Neural progenitor cell (in vitro differentiated cells): ENCODE measurements at regions not wholly inside any gene's neighbourhood (a gene's known extent, or its start where the extent isn't known, plus 50 kb on each side); places are given as distances from the start of the nearest gene placed in this dataset.

ENCODE experiments used
- DNase-seq: peaks from one replicate; pipeline ENCODE4 v3.0.0-alpha.2; 2016; ENCODE audit warnings: low spot score
- H2AFZ ChIP-seq: fragments of 200-600 bp; sonication (generic); replicated peaks from 2 replicates; pipeline ENCODE4 v1.6.1; 2016; ENCODE audit warnings: antibody characterized with exemption
- H3F3A ChIP-seq: fragments of 200-600 bp; sonication (generic); 2 replicates; pipeline ENCODE4 v1.6.1; 2016; ENCODE audit warnings: antibody characterized with exemption, low read depth
- H3K27ac ChIP-seq: fragments of 200-600 bp; sonication (generic); 2 replicates; pipeline ENCODE4 v1.5.1; 2016; ENCODE audit warnings: mild to moderate bottlenecking
- H3K27me3 ChIP-seq: fragments of 200-600 bp; sonication (generic); 2 replicates; pipeline ENCODE4 v1.6.1; 2016; ENCODE audit warnings: mild to moderate bottlenecking, moderate library complexity
- H3K36me3 ChIP-seq: fragments of 200-600 bp; sonication (generic); 2 replicates; pipeline ENCODE4 v1.5.1; 2016
- H3K4me1 ChIP-seq: fragments of 200-600 bp; sonication (generic); 2 replicates; pipeline ENCODE4 v1.6.1; 2016; ENCODE audit warnings: mixed run types
- H3K4me2 ChIP-seq: fragments of 200-600 bp; sonication (generic); 2 replicates; pipeline ENCODE4 v1.6.1; 2016
- H3K4me3 ChIP-seq: fragments of 200-600 bp; sonication (generic); 2 replicates; pipeline ENCODE4 v1.5.1; 2016
- H3K79me2 ChIP-seq: fragments of 200-600 bp; sonication (generic); 2 replicates; pipeline ENCODE4 v1.6.1; 2016; ENCODE audit warnings: low read depth
- H3K9ac ChIP-seq: fragments of 200-600 bp; sonication (generic); 2 replicates; pipeline ENCODE4 v1.6.1; 2016
- H3K9me3 ChIP-seq: fragments of 200-600 bp; sonication (generic); 2 replicates; pipeline ENCODE4 v1.5.1; 2016; ENCODE audit warnings: low read depth
- H4K20me1 ChIP-seq: fragments of 200-600 bp; sonication (generic); 2 replicates; pipeline ENCODE4 v1.6.1; 2016; ENCODE audit warnings: low read depth
- H3K27ac Mint-ChIP-seq: 3 replicates; pipeline ENCODE4 v1.8.0; 2021; ENCODE audit warnings: mixed read lengths
- H3K27me3 Mint-ChIP-seq: 2 replicates; pipeline ENCODE4 v1.8.0; 2022; ENCODE audit warnings: low read depth, mild to moderate bottlenecking, inconsistent platforms, moderate library complexity, mixed read lengths; ENCODE audit not compliant: insufficient read depth
- H3K36me3 Mint-ChIP-seq: 3 replicates; pipeline ENCODE4 v1.8.0; 2021; ENCODE audit warnings: mixed read lengths
- H3K4me1 Mint-ChIP-seq: 3 replicates; pipeline ENCODE4 v1.8.0; 2021; ENCODE audit warnings: mixed read lengths
- H3K4me3 Mint-ChIP-seq: 3 replicates; pipeline ENCODE4 v1.8.0; 2021; ENCODE audit warnings: mild to moderate bottlenecking, moderate library complexity, mixed read lengths
- H3K9me3 Mint-ChIP-seq: 3 replicates; pipeline ENCODE4 v1.8.0; 2020; ENCODE audit warnings: mixed read lengths
- EZH2 ChIP-seq: fragments of 200-600 bp; sonication (generic); IDR thresholded peaks from 2 replicates; pipeline ENCODE4 v1.6.1; 2017; ENCODE audit warnings: antibody characterized with exemption, mild to moderate bottlenecking, moderate library complexity
- EZH2phosphoT487 ChIP-seq: fragments of 200-600 bp; sonication (generic); IDR thresholded peaks from 2 replicates; pipeline ENCODE4 v1.6.1; 2017; ENCODE audit warnings: antibody characterized with exemption
- TF ChIP-seq, protein P1 (sequence below): fragments of 200-600 bp; sonication (generic); IDR thresholded peaks from 2 replicates; pipeline ENCODE4 v1.5.1; 2017; ENCODE audit warnings: antibody characterized with exemption, mild to moderate bottlenecking

DNA sequence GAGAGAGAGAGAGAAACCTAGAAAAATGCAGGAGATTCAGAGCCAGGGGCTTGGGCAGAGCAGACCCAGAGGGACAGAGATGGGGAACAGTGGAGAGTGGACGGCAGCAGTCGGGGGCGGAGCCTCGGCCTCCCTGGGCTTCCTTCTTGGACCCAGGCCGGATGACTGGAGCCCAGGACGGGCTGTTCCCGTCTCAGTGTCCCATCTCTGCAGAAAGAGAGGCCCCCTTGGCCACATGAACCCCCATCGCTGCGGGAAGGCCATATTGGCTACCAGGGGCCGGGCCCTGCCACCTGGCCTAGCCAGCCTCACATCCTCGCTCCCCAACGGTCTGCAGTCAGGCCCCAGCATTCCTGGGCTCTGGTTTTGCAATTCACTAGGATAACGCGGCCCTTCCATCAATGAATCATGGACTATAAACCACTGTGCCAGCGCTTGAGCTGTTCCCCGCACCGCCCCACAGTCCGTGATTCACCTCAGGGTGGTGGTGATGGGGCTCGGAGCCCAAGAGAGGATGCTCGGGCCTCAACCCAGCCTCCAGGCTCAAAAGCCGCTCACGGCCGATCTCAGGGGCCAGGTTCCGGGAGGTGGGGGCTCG, 116.5 kb downstream of the RFLNA start:
- Histone ChIP-seq H3K4me3 (no peak overlapping the region), H3K4me1 (peaks cover 18% of the 10 kb centered on the region), H2AFZ (no peak overlapping the region), H3K9me3 (no peaks in the 10 kb centered on the region), H3F3A (no peaks in the 10 kb centered on the region), H3K79me2 (no peaks in the 10 kb centered on the region), H3K36me3 (no peaks in the 10 kb centered on the region), H3K4me2 (peak overlapping the region; percentile 59), H3K27ac (peak overlapping the region; percentile 86), H3K9ac (no peak overlapping the region), H4K20me1 (peaks cover 20% of the 10 kb centered on the region), H3K27me3 (no peaks in the 10 kb centered on the region)
- Mint-ChIP-seq H3K4me1 (peaks cover 34% of the 10 kb centered on the region), H3K27ac (peak overlapping the region; percentile 10), H3K27me3 (peaks cover 3% of the 10 kb centered on the region), H3K9me3 (no peaks in the 10 kb centered on the region), H3K4me3 (no peak overlapping the region), H3K36me3 (peaks cover 4% of the 10 kb centered on the region)
- no peak for TF ChIP-seq EZH2phosphoT487
- TF ChIP-seq, protein P1, sequence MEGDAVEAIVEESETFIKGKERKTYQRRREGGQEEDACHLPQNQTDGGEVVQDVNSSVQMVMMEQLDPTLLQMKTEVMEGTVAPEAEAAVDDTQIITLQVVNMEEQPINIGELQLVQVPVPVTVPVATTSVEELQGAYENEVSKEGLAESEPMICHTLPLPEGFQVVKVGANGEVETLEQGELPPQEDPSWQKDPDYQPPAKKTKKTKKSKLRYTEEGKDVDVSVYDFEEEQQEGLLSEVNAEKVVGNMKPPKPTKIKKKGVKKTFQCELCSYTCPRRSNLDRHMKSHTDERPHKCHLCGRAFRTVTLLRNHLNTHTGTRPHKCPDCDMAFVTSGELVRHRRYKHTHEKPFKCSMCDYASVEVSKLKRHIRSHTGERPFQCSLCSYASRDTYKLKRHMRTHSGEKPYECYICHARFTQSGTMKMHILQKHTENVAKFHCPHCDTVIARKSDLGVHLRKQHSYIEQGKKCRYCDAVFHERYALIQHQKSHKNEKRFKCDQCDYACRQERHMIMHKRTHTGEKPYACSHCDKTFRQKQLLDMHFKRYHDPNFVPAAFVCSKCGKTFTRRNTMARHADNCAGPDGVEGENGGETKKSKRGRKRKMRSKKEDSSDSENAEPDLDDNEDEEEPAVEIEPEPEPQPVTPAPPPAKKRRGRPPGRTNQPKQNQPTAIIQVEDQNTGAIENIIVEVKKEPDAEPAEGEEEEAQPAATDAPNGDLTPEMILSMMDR = no peak
- TF ChIP-seq EZH2 = no peak
- peak; percentile 43 for DNase-seq

DNA sequence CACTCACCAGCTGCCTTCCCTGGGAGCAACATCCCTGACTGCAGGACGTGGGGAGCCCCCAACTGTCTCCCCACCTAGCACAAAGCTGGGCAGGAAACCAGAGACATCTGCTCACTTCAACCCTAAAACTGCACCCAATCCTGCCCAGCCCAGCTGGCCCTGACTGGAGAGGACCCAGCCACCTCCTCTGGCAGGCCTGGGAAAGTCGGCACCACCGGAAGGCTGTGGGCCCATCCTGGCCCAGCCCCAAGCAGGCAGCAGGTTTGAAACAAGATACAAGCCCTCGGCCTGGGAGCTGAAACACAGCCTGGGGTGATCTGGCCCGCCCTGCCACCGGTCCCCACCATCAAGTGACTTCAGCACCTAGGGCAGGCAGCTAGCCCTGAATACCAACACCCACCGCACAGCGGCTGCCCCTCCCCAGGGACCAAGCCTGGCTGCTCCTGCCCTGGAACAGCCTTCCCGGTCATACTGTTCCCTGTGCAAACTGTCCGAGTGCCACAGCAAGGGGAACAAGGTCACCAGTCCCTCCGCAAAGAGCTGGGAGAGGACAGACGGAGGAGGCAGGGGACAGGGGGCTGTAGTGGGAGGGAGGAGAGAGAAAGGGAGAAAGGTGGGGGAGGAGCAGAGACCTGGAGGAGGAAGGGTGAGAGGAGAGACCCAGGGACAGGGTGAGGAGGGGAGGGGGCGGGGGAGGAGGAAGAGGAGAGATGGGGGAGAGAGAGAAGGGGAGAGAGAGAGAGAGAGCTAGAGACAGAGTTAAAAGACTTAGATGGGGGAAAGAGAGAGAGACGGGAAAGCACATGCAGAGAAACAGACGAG, 115.7 kb downstream of the RFLNA start:
- Mint-ChIP-seq H3K27ac (peak overlapping the region; percentile 44), H3K9me3 (no peaks in the 10 kb centered on the region), H3K4me1 (peaks cover 30% of the 10 kb centered on the region), H3K4me3 (no peak overlapping the region), H3K27me3 (peaks cover 3% of the 10 kb centered on the region), H3K36me3 (peaks cover under 1% of the 10 kb centered on the region)
- no peak overlapping the region for H3K4me3 ChIP-seq
- peak overlapping the region; percentile 86 for H3K27ac ChIP-seq
- H2AFZ ChIP-seq = no peak overlapping the region
- peak overlapping the region; percentile 59 for H3K4me2 ChIP-seq
- H3K27me3 ChIP-seq = no peaks in the 10 kb centered on the region
- H3F3A ChIP-seq = no peaks in the 10 kb centered on the region
- no peaks in the 10 kb centered on the region for H3K36me3 ChIP-seq
- H3K9me3 ChIP-seq = no peaks in the 10 kb centered on the region
- H3K9ac ChIP-seq = peak overlapping the region; percentile 37
- no peak for DNase-seq
- peaks cover 24% of the 10 kb centered on the region for H4K20me1 ChIP-seq
- no peaks in the 10 kb centered on the region for H3K79me2 ChIP-seq
- TF ChIP-seq EZH2 (no peak), EZH2phosphoT487 (no peak)
- peaks cover 18% of the 10 kb centered on the region for H3K4me1 ChIP-seq

DNA sequence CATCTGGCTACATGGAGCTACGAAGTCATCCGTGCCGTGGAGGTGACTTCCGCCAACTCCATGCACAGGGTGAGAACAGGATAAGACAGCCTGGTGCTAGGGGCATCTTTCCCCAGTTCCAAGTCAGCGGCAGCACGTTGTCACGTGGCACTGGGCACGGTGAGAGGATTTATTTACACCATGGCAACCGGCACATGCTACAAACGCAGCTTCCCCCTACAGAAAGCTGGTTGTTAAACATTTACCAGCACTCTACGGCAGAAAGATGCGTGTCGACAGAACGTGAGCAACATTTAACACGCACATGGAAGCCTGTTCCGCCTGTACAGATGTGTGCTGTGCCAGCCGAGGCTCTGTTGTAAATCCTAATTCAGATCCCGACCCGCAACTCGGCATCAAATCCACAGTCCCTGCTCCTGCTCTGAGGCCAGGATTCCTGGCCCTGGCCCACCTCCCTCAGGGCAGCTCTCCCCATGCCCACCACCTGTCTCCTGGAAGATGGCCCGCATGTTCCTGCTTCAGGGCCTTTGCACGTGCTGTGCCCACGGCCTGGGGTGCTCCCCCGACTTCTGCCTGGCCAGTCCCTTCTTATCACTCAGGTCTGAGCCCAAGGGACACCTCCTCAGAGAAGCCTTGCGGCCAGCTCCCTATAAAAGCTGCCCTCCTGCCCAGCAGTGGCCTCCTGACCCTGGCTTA, 114.1 kb downstream of the RFLNA start:
- Histone ChIP-seq H3K4me1 (peaks cover 18% of the 10 kb centered on the region), H3K4me2 (no peak overlapping the region), H2AFZ (no peak overlapping the region), H3K9ac (no peak overlapping the region), H3K4me3 (no peak overlapping the region), H3K9me3 (no peaks in the 10 kb centered on the region), H3K36me3 (no peaks in the 10 kb centered on the region), H3F3A (no peaks in the 10 kb centered on the region), H3K27me3 (no peaks in the 10 kb centered on the region), H3K79me2 (no peaks in the 10 kb centered on the region), H4K20me1 (peaks cover 38% of the 10 kb centered on the region), H3K27ac (no peak overlapping the region)
- Mint-ChIP-seq H3K4me3 (no peak overlapping the region), H3K4me1 (peaks cover 40% of the 10 kb centered on the region), H3K36me3 (no peaks in the 10 kb centered on the region), H3K27me3 (peaks cover 6% of the 10 kb centered on the region), H3K27ac (no peak overlapping the region), H3K9me3 (no peaks in the 10 kb centered on the region)
- TF ChIP-seq EZH2 (no peak), EZH2phosphoT487 (no peak)
- TF ChIP-seq, protein P1 = no peak
- DNase-seq = no peak
